IPS-15b (cell line): ENCODE measurements at regions not wholly inside any gene's neighbourhood (a gene's known extent, or its start where the extent isn't known, plus 50 kb on each side); places are given as distances from the start of the nearest gene placed in this dataset.

Experiments used
- H3K27me3 ChIP-seq: one replicate; pipeline ENCODE4 v1.6.1; 2013; ENCODE audit warnings: low read length; ENCODE audit not compliant: control insufficient read depth, insufficient read depth
- H3K36me3 ChIP-seq: one replicate; pipeline ENCODE4 v1.6.1; 2013; ENCODE audit warnings: low read length; ENCODE audit not compliant: control insufficient read depth, insufficient read depth
- H3K4me1 ChIP-seq: one replicate; pipeline ENCODE4 v1.6.1; 2013; ENCODE audit warnings: mild to moderate bottlenecking, low read length; ENCODE audit not compliant: control insufficient read depth, insufficient read depth
- H3K4me3 ChIP-seq: one replicate; pipeline ENCODE4 v1.5.1; 2013; ENCODE audit warnings: low read depth, low read length
- H3K9ac ChIP-seq: one replicate; pipeline ENCODE4 v1.6.1; 2013; ENCODE audit warnings: low read depth, mild to moderate bottlenecking, low read length
- H3K9me3 ChIP-seq: one replicate; pipeline ENCODE4 v1.6.1; 2013; ENCODE audit warnings: mild to moderate bottlenecking, low read length; ENCODE audit not compliant: control insufficient read depth, insufficient read depth

DNA sequence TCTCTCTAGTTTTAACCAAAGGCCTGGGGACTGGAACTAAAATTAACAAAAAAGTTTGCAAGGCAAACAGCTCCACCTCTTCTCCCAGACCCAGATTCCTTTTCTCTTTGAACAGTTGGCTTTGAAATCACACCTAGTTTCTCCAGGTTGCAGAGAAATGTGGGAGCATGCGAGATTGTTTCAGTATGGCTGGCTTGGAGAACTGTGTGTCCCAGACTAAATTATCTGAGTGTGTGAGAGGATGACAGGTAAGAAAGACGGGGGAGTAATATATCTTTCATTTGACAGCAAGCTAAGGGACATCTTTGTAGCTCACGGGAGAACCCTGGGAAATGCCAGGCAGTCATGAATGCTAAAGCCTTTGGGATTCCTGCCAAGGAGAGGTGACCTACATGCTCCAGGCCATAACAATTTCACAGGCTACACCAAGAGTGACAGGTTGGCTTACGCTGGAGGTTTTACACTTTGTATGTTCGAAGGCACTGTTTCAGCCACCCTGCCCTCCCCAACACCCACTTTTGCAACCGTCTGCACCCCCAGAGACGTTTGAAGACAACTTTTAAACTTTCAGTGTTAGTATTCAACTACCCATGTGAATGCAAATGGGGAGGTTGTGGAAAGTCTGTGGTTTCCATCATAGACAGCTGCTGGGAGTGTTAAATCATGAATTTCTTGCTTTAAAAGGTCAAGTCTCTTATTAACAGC is 109.3 kb upstream of the SNX19 start:
- no peaks in the 10 kb centered on the region for H3K4me1 ChIP-seq
- no peaks in the 10 kb centered on the region for H3K9me3 ChIP-seq
- H3K27me3 ChIP-seq = no peaks in the 10 kb centered on the region
- no peaks in the 10 kb centered on the region for H3K36me3 ChIP-seq
- H3K4me3 ChIP-seq = no peak overlapping the region
- H3K9ac ChIP-seq = no peak overlapping the region

DNA sequence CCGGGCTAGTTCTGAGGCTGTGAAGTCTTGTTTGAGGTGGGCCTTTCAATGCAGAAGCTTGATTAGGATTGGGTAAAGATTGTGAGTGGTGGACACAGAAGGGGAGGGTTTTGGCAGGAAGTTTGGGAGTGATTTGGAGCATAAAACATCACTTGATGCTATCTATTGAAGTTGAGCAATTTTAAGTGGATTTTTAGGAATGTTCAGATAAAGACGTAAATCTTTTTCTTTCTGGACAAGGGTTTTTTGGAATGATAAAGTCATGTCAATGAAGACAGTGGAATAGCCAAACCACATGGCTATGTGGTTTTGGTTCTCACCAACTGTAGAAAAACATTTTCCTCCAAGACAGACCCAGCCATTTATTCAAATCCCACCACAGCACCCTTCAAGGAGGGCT is 111.2 kb upstream of the SNX19 start:
- no peak overlapping the region for H3K9ac ChIP-seq
- no peaks in the 10 kb centered on the region for H3K9me3 ChIP-seq
- H3K4me1 ChIP-seq = no peaks in the 10 kb centered on the region
- H3K27me3 ChIP-seq = no peaks in the 10 kb centered on the region
- no peak overlapping the region for H3K4me3 ChIP-seq
- H3K36me3 ChIP-seq = no peaks in the 10 kb centered on the region

DNA sequence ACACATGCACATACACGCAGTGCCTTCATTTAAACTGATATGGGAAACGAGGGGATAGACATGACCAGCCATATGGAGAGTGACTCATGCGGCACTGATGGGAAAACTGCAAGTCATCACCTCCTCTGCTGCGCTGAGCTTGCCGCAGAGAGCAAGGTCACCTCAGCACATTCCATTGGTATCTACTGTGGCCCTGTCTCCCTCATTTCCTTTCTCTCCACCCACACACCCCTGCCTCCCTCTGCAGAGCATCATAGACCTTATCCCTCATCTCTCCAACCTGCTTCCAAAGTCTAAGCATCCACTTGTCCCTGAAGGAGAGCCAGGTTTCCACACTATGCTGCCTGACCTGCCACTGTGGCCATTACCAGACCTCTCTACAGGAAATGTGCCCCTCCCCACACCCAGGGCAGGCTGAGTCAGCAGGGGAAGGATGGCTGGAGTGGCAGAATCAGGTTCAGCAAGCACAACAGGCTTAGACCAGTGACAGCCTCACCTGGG is 116.9 kb upstream of the SNX19 start:
- Histone ChIP-seq H3K4me1 (peaks cover 4% of the 10 kb centered on the region), H3K27me3 (no peaks in the 10 kb centered on the region), H3K9ac (no peak overlapping the region), H3K36me3 (no peaks in the 10 kb centered on the region), H3K4me3 (no peak overlapping the region), H3K9me3 (no peaks in the 10 kb centered on the region)

DNA sequence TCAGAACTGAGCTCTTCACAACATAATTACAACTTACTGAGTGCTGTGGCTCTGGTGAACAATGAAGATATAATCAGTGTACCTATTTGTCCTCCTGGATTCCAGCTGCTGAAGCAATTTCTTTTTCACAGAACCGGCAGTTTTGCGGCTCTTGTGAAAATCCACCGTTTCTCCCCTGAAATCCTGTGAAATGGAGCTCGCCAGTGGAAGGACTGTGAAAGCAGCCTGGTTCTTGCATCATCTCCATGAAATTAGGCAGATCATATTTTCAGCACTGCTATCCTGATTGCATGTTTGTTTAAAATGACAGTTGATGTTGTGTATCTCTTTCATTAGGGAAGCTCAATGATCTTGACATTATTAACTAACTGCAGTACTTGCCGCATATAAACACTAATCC is 120.2 kb upstream of the SNX19 start:
- no peak overlapping the region for H3K4me3 ChIP-seq
- no peaks in the 10 kb centered on the region for H3K36me3 ChIP-seq
- H3K9ac ChIP-seq = no peak overlapping the region
- H3K27me3 ChIP-seq = no peaks in the 10 kb centered on the region
- peaks cover 4% of the 10 kb centered on the region for H3K4me1 ChIP-seq
- no peaks in the 10 kb centered on the region for H3K9me3 ChIP-seq

DNA sequence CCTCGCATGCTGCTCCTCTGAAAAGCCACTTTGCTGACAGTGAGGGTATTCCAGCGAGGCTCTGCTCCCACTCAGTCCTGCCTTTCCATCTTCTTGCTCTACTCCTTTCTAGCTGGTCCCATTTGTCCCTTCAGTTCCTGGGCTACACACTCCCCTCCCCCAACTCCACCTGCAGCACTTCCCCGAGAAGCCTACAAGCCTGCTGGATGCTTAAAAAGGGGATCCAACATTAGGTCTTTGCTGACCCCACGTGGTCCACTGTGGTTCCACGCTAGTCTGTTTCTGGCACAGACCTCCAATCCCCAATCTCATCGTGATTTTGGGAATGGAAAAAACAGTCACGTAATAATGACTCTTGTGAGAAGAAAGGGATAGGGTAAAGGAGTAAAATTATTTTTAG is 121.6 kb upstream of the SNX19 start:
- H3K4me3 ChIP-seq = no peak overlapping the region
- no peaks in the 10 kb centered on the region for H3K36me3 ChIP-seq

DNA sequence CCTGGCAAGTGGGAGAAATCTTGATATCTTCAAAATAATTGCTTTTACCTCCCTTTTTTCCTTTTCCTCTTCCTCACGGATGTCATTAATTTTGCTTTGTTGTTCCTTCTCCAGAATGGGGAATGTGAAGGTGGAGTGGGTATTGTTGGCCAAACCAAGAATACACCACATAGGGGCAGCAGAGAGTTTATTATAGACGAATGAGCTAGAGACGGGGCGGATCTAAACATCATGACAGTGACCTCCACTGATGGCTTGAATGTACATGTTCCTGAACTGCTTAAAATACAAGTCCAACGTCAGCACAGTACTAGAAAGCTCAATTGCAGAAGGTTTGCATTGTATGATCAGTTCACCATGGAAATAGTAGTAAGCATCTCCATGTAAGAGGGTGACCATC is 122.3 kb upstream of the SNX19 start:
- H3K27me3 ChIP-seq = no peaks in the 10 kb centered on the region
- no peaks in the 10 kb centered on the region for H3K4me1 ChIP-seq
- H3K4me3 ChIP-seq = no peak overlapping the region
- H3K9ac ChIP-seq = no peak overlapping the region
- no peaks in the 10 kb centered on the region for H3K9me3 ChIP-seq
- H3K36me3 ChIP-seq = no peaks in the 10 kb centered on the region

More for the DNA sequence above, 121.6 kb upstream of the SNX19 start:
- H3K9me3 ChIP-seq = no peaks in the 10 kb centered on the region
- H3K27me3 ChIP-seq = no peaks in the 10 kb centered on the region
- H3K4me1 ChIP-seq = peaks cover 4% of the 10 kb centered on the region
- no peak overlapping the region for H3K9ac ChIP-seq

DNA sequence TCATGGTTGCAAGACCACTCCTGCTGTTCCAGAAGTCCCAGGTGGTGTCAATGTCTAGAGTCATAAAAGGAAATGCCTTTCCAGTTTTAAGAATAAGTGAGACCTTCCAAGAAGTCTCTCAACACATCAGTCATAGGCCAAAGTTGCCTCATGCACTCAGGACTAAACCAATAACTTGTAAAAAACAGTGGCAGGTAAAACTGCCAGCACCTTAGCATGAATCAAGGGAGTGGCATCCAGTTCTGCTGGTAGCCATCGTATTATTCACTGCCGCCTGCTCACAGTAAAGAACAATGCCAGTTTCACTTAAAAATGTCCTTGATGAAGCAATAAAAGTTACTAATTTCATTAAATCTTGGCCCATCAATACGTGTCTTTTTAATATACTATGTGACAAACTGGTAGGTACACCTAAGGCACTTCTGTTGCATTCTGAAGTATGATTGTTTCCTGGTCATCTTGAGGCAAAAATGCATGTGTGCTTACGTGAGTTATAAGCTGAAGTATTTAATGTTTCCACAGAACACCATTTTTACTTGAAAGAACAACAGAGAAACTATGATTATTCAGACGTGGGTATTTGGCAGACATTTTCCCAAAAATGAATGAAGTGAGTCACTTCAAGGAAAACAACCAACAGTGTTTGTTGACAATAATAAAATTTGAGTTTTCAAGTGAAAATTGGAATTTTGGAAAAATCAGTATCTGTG is 125.2 kb upstream of the SNX19 start:
- Histone ChIP-seq H3K4me3 (no peak overlapping the region), H3K9me3 (no peaks in the 10 kb centered on the region), H3K4me1 (no peaks in the 10 kb centered on the region), H3K27me3 (no peaks in the 10 kb centered on the region), H3K36me3 (no peaks in the 10 kb centered on the region), H3K9ac (no peak overlapping the region)

DNA sequence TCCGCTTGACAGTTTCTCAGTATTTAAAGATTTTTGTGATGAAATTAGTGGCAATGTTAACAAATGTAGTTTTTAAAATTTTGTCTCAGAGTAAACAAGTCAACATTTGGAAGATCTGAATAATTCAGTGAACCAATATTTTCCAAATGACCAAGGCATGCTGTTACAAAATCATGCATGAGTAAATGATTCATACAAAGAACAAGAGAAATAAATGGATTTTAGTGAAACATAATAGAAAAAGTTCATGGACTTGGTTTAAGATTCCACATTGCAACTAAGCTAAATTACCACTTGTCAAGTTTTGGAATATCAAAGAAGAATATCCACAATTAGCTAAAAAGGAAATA is 125.7 kb upstream of the SNX19 start:
- Histone ChIP-seq H3K4me3 (no peak overlapping the region), H3K27me3 (no peaks in the 10 kb centered on the region), H3K4me1 (no peaks in the 10 kb centered on the region), H3K36me3 (no peaks in the 10 kb centered on the region), H3K9me3 (no peaks in the 10 kb centered on the region), H3K9ac (no peak overlapping the region)

DNA sequence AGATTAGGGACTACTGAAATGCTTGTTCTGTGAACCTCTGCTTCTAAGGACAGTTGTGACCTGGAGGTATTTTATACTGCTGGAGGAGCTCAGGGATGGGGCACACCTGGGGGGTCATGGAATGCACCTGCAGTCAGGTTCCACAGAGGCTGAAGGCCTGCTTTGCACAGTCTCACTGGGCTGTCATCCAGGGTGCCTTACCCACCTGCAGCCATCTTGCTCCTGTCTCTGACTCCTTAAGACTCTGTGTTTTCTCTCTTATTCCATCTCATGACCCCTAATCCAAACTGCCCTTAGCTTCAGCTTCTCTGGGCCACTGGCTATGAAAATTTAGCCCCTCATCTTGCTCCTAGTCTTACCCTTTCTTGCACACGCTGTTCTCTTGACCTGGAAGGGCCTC is 127.0 kb upstream of the SNX19 start:
- no peak overlapping the region for H3K4me3 ChIP-seq
- H3K36me3 ChIP-seq = no peaks in the 10 kb centered on the region
- no peaks in the 10 kb centered on the region for H3K27me3 ChIP-seq
- H3K9ac ChIP-seq = no peak overlapping the region
- H3K9me3 ChIP-seq = no peaks in the 10 kb centered on the region
- no peaks in the 10 kb centered on the region for H3K4me1 ChIP-seq

DNA sequence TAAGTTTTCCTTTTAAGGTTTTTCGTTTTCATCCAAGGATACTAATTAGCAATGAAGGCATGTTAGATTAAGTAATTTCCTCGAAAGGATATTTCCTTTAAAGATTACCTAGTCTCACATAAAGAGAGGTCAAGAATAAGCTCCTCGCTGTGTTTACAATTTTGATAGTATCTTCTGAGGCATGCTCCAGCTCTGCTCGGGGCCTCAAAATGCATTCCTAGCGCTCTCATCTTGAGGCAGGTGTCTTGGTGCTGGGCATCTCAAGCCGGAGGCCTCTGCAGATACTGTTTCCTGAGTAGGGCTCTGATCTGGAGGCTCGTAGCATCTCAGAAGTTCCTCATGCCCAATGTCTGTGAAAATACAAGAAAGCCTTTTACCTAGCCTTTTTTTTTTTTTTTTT is 128.6 kb upstream of the SNX19 start:
- no peak overlapping the region for H3K4me3 ChIP-seq
- no peaks in the 10 kb centered on the region for H3K36me3 ChIP-seq
- no peaks in the 10 kb centered on the region for H3K4me1 ChIP-seq
- no peaks in the 10 kb centered on the region for H3K9me3 ChIP-seq
- no peaks in the 10 kb centered on the region for H3K27me3 ChIP-seq
- H3K9ac ChIP-seq = no peak overlapping the region

DNA sequence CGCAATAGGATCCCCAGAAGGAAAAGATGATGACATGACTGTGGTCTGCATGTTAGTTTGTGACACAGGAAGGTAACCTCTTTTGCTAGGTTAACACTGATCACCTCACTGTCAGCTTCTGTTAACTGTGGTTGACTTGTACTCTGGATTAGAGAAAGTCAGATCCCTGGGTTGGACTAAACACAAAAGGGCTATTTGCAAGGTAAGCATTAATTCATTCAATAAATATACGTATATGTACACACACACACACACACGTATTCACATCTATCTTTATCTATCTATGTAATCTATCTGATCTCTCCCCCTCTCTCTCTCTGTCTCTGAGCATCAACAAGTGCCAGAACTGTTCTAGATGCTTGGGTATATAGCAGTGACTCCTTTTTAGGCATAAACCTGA is 136.1 kb upstream of the SNX19 start:
- H3K27me3 ChIP-seq = no peaks in the 10 kb centered on the region
- H3K4me1 ChIP-seq = no peaks in the 10 kb centered on the region
- no peaks in the 10 kb centered on the region for H3K36me3 ChIP-seq
- H3K9ac ChIP-seq = no peak overlapping the region
- no peaks in the 10 kb centered on the region for H3K9me3 ChIP-seq
- no peak overlapping the region for H3K4me3 ChIP-seq

DNA sequence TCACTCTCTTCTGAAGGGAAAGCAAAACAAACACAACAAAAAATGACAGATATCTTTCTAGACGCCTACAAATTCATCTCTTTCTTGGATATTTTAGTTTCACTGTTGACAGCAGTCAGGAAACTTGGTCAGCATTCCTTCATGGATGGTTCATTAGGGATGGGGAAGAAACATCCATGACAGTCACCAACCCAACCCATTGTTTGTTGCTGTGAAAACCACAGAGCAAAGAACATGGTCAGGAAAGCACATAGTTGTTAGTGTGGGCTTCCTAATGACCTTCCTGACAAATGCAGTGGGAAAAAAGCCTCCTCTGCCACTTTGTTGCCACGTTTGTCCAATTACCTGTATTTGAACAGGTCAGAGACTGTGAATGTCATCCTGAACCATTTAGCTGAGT is 139.8 kb upstream of the SNX19 start:
- Histone ChIP-seq H3K4me3 (no peak overlapping the region), H3K36me3 (no peaks in the 10 kb centered on the region), H3K27me3 (no peaks in the 10 kb centered on the region), H3K9me3 (no peaks in the 10 kb centered on the region), H3K4me1 (no peaks in the 10 kb centered on the region), H3K9ac (no peak overlapping the region)
